SU-DHL-6 (cell line): ENCODE measurements at regions not wholly inside any gene's neighbourhood (a gene's known extent, or its start where the extent isn't known, plus 50 kb on each side); places are given as distances from the start of the nearest gene placed in this dataset.

Experiments
- H2AFZ ChIP-seq: fragments of 200-600 bp; sonication (generic); 2 replicates; pipeline ENCODE4 v1.6.1; 2014; ENCODE audit warnings: low read depth, mild to moderate bottlenecking, moderate library complexity, mixed read lengths, antibody characterized with exemption, low read length; ENCODE audit not compliant: severe bottlenecking
- H3F3A ChIP-seq: fragments of 200-600 bp; shearing (Covaris generic); 2 replicates; pipeline ENCODE4 v1.6.0; 2016; ENCODE audit warnings: antibody characterized with exemption, mild to moderate bottlenecking; ENCODE audit not compliant: insufficient read depth
- H3K27ac ChIP-seq: fragments of 200-600 bp; sonication (generic); 2 replicates; pipeline ENCODE4 v1.5.1; 2016; ENCODE audit warnings: low read depth, mild to moderate bottlenecking, low read length, moderate library complexity, mixed read lengths
- H3K27me3 ChIP-seq: fragments of 200-600 bp; sonication (generic), shearing (Covaris generic); 2 replicates; pipeline ENCODE4 v1.6.0; 2014; ENCODE audit warnings: mild to moderate bottlenecking, low read length
- H3K36me3 ChIP-seq: fragments of 200-600 bp; sonication (generic); 2 replicates; pipeline ENCODE4 v1.6.1; 2014; ENCODE audit warnings: mild to moderate bottlenecking, low read length, mixed read lengths
- H3K4me2 ChIP-seq: fragments of 300-600, 200-600 bp; shearing (Covaris generic), sonication (generic); 2 replicates; pipeline ENCODE4 v1.6.0; 2014; ENCODE audit warnings: low read length, low read depth, mild to moderate bottlenecking; ENCODE audit not compliant: poor library complexity, severe bottlenecking
- H3K4me3 ChIP-seq: fragments of 200-600 bp; sonication (generic); 2 replicates; pipeline ENCODE4 v1.5.1; 2014; ENCODE audit warnings: antibody characterized with exemption, low read length, mild to moderate bottlenecking, mixed read lengths; ENCODE audit not compliant: insufficient read depth, poor library complexity, severe bottlenecking
- H3K79me2 ChIP-seq: fragments of 200-600 bp; sonication (generic); 2 replicates; pipeline ENCODE4 v1.6.1; 2014; ENCODE audit warnings: mild to moderate bottlenecking, low read length, moderate library complexity; ENCODE audit not compliant: insufficient read depth
- H3K9ac ChIP-seq: fragments of 200-600 bp; sonication (generic); 2 replicates; pipeline ENCODE4 v1.7.0; 2014; ENCODE audit warnings: mild to moderate bottlenecking, low read length
- H3K9me2 ChIP-seq: fragments of 200-600 bp; sonication (generic); replicated peaks from 2 replicates; pipeline ENCODE4 v1.6.1; 2014; ENCODE audit warnings: low read length; ENCODE audit not compliant: insufficient read depth
- H3K9me3 ChIP-seq: fragments of 200-600 bp; sonication (generic); 2 replicates; pipeline ENCODE4 v1.6.1; 2014; ENCODE audit warnings: low read length, mixed read lengths; ENCODE audit not compliant: insufficient read depth
- H4K20me1 ChIP-seq: fragments of 200-600 bp; sonication (generic); 2 replicates; pipeline ENCODE4 v1.6.1; 2014; ENCODE audit warnings: low read depth, mild to moderate bottlenecking, antibody characterized with exemption, low read length, moderate library complexity, mixed read lengths
- EZH2phosphoT487 ChIP-seq: fragments of 200-600 bp; sonication (generic), shearing (Covaris generic); conservative IDR thresholded peaks from 2 replicates; pipeline ENCODE4 v1.6.1; 2018; ENCODE audit warnings: mild to moderate bottlenecking, antibody characterized with exemption, low read length, moderate library complexity, mixed read lengths
- TF ChIP-seq, protein P1 (sequence below): fragments of 200-600 bp; sonication (generic); IDR thresholded peaks from one replicate; pipeline ENCODE4 v1.5.1; 2017; ENCODE audit warnings: antibody characterized with exemption, mild to moderate bottlenecking, low read length, moderate library complexity; ENCODE audit not compliant: insufficient read depth, poor library complexity, severe bottlenecking

DNA sequence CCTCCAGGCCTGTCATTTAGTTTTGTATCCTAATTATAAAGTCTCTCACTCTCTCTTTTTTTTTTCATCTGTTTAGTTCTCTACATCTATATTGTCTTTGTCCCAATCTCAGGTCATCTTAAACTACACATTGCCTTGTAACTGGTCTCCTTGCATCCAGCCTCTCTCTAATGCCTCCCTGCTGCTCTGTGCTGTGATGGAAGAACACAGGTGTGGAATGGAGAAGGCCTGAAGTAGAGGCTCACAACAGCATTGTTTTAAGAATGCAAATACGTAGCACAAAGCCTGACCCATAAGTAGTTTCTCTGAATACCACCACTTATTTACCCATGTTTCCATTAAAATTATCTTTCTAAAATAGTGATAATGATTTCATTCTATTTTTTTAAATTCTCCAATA is 108.8 kb upstream of the FRY start:
- Histone ChIP-seq H3K4me2 (no peak overlapping the region), H2AFZ (no peak overlapping the region), H3F3A (no peaks in the 10 kb centered on the region), H3K9ac (no peak overlapping the region), H3K9me3 (no peaks in the 10 kb centered on the region), H3K4me3 (no peak overlapping the region), H3K27me3 (no peaks in the 10 kb centered on the region), H3K79me2 (no peaks in the 10 kb centered on the region), H3K36me3 (no peaks in the 10 kb centered on the region), H3K9me2 (no peaks in the 10 kb centered on the region), H4K20me1 (no peaks in the 10 kb centered on the region; the same call in 1 of the 2 replicates), H3K27ac (no peak overlapping the region)
- no peak for TF ChIP-seq EZH2phosphoT487
- TF ChIP-seq, protein P1, sequence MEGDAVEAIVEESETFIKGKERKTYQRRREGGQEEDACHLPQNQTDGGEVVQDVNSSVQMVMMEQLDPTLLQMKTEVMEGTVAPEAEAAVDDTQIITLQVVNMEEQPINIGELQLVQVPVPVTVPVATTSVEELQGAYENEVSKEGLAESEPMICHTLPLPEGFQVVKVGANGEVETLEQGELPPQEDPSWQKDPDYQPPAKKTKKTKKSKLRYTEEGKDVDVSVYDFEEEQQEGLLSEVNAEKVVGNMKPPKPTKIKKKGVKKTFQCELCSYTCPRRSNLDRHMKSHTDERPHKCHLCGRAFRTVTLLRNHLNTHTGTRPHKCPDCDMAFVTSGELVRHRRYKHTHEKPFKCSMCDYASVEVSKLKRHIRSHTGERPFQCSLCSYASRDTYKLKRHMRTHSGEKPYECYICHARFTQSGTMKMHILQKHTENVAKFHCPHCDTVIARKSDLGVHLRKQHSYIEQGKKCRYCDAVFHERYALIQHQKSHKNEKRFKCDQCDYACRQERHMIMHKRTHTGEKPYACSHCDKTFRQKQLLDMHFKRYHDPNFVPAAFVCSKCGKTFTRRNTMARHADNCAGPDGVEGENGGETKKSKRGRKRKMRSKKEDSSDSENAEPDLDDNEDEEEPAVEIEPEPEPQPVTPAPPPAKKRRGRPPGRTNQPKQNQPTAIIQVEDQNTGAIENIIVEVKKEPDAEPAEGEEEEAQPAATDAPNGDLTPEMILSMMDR: no peak

DNA sequence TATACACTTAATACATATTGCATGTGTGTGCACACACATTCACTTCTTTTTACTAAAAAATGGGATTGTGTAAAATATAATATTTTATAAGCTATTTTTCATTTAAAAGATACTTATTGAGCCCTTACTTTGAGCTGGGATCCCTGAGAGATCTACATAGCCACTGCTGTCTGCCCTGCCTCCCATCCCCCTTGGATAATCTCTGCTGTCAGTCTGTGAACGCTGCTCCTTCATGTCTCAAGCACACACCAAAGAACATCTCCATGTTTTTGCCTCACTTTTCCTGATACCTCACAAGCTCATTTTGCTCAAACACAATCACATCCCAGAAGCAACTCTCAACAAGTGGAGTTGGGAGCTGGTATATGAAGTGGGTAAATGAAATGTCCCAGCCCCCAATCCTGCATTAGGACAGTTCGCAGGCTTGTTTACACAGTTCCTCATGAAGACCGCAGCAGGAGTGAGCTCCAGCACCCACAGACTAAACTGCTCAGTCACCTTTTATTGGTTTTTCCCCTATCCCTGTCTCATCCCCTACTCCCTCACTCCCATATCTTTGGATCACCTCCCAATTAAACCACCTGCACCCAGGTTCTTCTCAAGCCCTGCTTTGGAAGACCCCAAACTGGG is 108.3 kb upstream of the FRY start:
- no peak overlapping the region for H3K9ac ChIP-seq
- no peaks in the 10 kb centered on the region for H3F3A ChIP-seq
- H3K79me2 ChIP-seq: no peaks in the 10 kb centered on the region
- no peaks in the 10 kb centered on the region for H3K27me3 ChIP-seq
- no peaks in the 10 kb centered on the region for H3K36me3 ChIP-seq
- H2AFZ ChIP-seq: no peak overlapping the region
- no peaks in the 10 kb centered on the region for H3K9me2 ChIP-seq
- H3K4me3 ChIP-seq: no peak overlapping the region
- no peak for TF ChIP-seq EZH2phosphoT487
- TF ChIP-seq, protein P1: no peak
- H3K9me3 ChIP-seq: no peaks in the 10 kb centered on the region
- no peak overlapping the region for H3K4me2 ChIP-seq
- no peaks in the 10 kb centered on the region; the same call in 1 of the 2 replicates for H4K20me1 ChIP-seq
- H3K27ac ChIP-seq: no peak overlapping the region

DNA sequence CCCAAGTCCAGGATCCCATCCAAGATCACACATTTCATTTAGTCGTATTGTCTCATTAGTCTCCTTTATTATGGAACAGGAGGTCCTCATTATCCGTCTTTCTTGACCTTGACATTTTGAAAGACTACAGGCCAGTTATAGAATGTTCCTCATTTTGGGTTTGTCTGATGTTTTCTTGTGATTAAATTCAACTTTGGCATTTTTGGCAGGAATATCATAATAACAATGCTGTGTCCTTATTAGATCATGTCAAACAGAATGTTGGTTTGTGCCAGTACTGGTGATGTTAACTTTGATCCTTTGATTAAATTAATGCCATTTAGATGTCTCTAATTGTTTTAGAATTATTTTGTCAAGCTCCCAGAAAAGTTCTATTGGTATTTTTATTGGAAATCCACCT is 106.5 kb upstream of the FRY start:
- Histone ChIP-seq H3K9me3 (no peaks in the 10 kb centered on the region), H4K20me1 (no peaks in the 10 kb centered on the region; the same call in 1 of the 2 replicates), H3K4me2 (no peak overlapping the region), H3F3A (no peaks in the 10 kb centered on the region), H2AFZ (no peak overlapping the region), H3K27me3 (no peaks in the 10 kb centered on the region), H3K79me2 (no peaks in the 10 kb centered on the region), H3K9me2 (no peaks in the 10 kb centered on the region), H3K9ac (no peak overlapping the region), H3K4me3 (no peak overlapping the region), H3K36me3 (no peaks in the 10 kb centered on the region), H3K27ac (no peak overlapping the region)
- TF ChIP-seq, protein P1: no peak
- TF ChIP-seq EZH2phosphoT487: no peak
